Fibroblast of upper back skin (primary cell): ENCODE measurements at regions not wholly inside any gene's neighbourhood (a gene's known extent, or its start where the extent isn't known, plus 50 kb on each side); places are given as distances from the start of the nearest gene placed in this dataset.
"Not testable (repeated sequence)": the region's sequence is repeated elsewhere in the genome, so short reads cannot be mapped to it uniquely, and the experiment has no call there.

Source experiments
- DNase-seq: peaks from one replicate; pipeline ENCODE4 v3.0.0-alpha.2; 2013

DNA sequence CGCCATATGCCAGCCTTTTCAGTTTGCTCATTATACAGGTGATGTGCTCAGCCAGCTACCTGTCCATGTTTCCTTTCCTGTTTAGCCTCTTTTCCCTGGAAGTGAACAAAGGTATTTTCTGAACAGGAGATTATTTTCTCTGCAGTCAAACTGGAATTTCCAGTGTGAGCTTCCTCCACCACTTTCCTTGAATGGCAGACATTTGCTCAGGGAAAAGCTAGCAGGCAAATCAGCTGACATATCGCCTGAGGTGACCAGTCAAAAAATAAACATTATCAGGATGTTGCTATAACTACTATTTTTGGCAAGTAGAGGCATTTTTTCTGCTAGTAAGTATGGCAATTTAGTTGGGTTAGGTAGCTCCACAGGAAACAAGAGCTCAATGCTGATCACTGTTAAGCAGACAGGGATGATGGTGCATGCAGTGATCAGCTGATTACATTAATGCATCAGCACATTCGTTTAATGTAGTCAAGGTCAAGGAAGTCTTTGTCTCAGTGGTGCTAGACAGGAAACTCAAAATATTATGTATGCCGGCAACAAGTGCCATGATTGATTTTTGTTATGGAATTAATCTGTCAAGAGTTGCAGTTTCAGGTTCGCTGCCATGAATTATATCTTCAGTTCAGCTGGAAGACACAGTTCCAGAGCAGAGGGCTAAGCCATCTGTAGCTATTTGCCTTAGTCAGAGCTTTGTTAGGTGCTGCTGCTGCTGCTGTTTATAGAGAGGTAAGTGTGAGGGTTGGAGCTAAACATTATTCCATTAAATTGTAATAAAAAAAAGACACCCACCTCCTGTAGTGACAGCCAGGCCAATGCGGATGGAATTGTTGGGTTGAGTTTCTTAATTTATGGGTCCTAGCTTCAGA, 179.7 kb upstream of the ST6GALNAC5 start:
- DNase-seq, result no peak

DNA sequence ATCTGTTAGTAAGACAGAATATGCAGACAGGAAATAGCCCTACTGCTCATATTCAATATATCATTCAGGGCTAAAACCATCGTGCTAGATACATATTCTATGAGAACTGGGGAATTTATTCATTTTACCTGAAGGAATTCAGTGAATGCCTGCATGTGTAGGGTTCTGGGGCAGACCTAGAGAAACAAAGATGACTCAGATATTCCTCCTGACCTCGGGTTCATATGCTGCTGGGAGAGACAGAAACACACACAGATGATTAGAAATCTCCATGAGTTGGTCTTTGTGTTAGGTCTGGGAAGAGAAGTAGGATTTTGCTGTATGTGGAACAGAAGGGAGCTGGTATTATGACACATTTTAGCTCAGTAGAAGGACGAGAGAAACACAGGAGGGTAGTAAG, 176.5 kb upstream of the ST6GALNAC5 start:
- peak; percentile 54 for DNase-seq

DNA sequence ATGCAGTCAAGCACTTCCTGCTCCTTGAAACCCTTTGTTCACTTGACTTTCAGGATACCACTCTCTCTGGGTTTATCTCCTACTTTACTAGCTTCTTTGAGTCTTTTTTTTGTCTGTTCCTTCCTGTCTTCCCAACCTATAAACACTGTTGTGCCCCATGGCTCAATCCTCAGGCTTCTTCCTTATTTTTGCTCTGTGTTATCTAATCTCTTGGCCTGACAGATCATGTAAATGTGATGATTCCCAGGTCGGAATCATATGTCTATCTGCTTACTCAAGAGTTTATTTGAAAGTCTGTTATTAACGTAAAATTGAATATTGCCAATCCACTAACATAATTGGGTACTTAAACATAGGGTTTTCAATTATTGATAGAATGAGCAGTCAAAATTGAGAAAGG, 171.7 kb upstream of the ST6GALNAC5 start:
- no peak for DNase-seq

DNA sequence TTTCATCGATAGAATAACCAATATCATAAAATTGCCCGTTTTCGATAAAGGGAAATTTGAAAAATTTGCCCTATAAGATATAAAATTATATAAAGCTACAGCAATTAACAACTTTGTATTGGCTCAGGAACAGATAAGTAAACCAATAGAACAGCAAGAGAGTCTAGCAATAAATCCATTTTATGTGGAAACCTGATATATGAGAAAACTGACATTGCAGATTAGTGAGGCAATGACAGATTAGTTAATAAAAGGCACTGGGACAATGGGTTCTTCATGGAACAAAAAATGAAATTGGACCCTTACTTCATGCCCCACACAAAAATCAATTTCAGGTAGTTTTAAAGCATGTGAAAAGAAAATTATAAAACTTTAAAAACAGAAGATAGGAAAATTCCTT, 169.9 kb upstream of the ST6GALNAC5 start:
- DNase-seq, result no peak

DNA sequence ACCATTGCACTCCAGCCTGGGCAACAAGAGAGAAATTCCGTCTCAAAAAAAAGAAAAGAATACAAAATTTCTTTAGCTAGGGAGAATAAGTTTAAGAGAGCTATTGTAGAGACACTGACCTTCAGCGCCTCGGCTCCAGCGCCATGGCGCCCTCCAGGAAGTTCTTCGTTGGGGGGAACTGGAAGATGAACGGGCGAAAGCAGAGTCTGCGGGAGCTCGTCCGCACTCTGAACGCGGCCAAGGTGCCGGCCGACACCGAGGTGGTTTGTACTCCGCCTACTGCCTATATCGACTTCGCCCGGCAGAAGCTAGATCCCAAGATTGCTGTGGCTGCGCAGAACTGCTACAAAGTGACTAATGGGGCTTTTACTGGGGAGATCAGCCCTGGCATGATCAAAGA, 167.6 kb upstream of the ST6GALNAC5 start:
- DNase-seq, result not testable (repeated sequence)

DNA sequence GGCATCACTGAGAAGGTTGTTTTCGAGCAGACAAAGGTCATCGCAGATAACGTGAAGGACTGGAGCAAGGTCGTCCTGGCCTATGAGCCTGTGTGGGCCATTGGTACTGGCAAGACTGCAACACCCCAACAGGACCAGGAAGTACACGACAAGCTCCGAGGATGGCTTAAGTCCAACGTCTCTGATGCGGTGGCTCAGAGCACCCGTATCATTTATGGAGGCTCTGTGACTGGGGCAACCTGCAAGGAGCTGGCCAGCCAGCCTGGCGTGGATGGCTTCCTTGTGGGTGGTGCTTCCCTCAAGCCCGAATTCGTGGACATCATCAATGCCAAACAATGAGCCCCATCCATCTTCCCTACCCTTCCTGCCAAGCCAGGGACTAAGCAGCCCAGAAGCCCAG, 167.1 kb upstream of the ST6GALNAC5 start:
- DNase-seq, result not testable (repeated sequence)

DNA sequence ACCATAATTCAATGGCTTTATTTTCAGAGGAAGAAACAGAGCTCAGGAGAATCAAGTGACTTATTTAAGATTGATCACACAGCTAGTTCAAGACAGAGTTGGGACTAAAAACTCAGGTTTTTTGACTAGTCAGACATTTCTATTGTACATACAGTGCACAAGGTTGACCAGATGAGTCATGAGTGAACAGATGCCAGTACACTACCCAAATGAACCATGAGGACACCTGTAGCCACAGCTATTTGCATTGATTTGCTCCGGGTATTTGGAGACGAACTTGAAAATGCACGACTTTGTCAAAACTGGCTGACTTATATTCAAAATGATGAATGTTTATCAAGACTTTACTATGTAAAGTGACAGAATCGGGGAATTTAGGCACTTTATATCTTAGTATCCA, 161.7 kb upstream of the ST6GALNAC5 start:
- no peak for DNase-seq

DNA sequence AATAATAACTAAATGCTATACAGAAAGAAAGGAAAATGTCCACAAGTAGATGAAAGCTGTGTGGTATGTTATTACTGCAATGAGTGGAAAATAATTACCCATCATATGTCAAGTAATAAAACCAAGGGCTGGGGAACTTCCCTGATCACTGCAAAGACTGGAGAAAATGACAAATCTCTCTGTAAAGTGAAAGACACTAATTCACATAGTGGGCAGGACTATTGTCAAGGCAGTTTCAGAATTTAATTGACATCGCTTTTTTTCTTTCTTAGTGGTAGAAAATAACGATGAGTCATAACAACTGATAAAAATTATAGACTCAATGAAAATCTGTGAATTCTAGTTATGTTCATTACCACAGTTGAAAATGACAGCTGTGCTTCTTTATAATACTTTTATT, 153.7 kb upstream of the ST6GALNAC5 start:
- no peak for DNase-seq

DNA sequence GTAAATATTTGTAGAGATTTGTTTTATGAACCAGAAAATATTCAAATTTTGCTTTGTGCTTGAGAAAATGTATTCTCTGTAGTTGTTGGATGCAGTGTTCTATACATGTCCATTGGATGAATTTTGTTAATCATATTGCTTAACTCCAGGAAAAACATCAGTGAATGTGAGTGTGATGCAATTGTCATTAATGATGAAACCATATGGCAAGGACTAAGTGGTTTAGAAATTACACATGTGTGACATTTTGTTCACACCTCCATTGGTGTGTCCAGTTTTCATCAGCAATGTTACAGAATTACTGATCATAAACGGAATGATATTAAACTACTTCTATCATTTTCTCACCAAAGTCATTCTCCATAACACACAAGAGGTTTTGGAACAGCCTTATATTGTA, 151.8 kb upstream of the ST6GALNAC5 start:
- DNase-seq, result peak; percentile 2

DNA sequence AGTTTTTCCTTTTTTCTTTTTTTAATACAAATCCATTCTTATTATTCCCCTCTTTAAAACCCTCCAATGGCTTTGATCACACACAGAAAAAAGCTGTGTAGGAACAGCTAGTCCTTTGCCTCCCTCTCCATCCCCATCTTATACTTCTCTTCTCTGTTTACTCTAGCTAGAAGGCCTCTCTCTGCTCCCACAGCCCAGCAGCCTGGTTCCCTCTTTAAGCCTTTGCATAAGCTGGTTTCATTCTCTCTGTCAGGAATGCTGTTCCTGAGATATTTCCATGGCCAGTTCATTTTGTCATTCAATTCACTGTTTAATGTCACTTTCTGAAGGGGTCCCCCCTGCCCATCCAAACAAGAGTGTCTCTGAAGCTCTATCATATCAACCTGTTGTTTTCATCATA, 143.3 kb upstream of the ST6GALNAC5 start:
- DNase-seq, result no peak

DNA sequence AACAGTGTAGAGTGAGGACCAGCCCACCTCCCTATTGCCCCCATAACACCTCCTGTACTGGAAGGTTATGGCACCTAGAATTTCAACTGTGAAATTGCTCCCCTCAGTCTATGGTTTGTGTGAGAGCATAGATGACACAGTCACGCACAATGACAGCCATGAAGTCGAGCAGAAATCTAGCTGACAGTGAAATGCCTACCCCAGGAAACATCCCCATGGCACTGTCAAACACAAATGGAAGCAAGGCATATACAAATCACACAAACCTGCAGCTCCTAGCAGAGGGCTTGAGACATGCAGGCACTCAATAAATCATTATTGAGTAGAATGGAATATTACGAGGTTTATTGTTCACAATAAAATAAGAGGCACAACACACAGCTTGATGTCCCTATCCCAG, 142.5 kb upstream of the ST6GALNAC5 start:
- no peak for DNase-seq

DNA sequence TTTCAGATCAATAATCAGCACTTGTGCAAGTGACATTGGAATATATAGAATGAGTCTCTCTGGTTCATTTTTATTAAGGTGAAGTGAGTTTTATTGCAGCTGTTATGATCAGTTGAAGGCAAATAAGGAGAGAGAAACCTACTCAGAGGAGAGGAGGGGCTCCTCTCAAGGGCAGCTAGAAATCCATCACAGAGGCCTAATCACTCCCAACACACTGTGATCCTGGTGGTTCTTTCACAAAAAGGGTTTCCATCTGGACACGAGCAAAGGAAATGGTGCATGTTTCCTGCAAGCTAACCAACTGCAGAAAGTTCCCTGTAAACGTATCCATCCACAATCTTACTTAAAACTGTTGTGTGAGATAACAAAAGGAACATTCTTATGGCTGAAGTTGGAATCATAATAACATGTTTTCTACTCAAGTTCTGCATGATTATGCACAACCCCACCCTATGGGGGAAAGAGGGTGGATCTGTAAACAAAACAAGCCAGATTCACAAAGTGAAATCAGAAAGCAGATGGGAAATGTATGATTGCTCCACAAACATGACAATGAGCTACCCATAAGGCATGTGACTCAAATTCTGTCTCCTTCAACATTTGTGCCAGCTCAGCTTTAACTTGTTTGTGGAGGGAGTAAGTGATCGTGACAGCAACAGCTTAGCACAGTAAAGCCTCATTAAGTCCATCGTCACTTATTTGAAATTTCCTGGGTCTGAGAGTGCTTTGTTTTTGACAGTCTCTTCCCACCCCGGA, 141.2 kb upstream of the ST6GALNAC5 start:
- no peak for DNase-seq

DNA sequence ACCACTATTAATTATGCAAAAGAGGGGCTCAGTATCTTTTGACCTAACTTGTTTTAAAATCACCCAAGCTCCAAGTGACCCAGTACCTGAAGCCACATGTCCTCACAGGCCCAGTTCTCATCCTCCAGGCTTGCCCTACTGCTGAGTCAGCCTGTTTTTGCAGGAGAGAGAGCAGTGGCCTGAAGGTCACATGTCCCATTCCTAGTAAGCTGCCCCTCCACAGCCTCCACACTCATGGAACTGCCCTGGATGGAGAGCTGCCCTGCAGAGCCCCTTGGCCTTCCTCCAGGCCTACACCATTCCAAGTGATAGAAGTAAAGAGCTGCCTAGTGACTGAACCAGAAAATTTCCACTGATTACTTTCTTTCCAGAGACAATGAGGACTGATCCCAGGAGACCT, 139.8 kb upstream of the ST6GALNAC5 start:
- DNase-seq, result no peak

DNA sequence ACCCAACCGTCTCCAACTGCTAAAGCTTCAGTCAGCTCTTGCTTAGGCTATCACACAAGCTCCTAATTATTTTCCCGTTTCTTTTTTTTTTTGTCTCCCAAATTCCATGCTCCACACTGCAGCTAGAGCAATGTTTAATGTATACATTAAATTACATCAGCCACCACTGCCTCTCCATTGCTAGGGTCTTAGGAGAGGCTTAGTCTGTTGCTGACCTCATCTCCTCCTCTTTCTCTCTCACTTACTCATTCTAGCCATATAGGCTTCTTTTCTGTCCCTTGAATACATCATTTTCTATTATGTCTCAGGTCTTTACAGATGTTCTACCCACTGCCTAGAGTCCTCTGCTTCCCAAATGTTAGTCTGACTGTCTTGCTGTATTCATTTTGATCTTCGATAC, 138.1 kb upstream of the ST6GALNAC5 start:
- peak; percentile 3 for DNase-seq

DNA sequence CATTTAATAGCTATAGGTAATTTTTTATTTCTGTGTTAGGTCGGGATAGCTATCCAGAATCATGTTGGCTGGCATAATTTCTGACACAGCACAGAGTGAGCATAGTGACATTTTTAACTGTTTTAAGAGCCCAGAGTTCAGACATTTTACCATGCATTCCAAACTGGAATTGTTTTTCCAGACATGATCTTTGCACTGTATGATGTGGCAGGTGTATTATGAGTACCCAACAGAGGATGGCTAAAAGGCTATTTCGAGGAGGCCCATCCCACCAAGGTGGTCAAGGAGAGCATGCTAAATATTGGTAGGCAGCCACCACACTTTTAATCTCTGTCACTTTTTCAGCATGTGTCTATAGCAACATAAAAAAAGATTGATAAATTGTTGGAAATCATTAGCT, 137.3 kb upstream of the ST6GALNAC5 start:
- DNase-seq, result no peak

DNA sequence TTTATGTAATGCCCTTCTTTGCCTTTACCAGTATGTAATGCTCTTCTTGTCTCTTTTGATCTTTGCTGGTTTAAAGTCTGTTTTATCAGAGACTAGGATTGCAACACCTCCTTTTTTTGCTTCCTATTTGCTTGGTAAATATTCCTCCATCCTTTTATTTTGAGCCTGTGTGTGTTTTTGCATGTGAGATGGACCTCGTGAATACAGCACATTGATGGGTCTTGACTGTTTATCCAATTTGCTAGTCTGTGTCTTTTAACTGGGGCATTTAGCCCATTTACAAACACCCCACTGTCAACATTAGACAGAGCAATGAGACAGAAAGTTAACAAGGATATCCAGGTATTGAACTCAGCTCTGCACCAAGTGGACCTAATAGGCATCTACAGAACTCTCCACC, 128.9 kb upstream of the ST6GALNAC5 start:
- not testable (repeated sequence) for DNase-seq

DNA sequence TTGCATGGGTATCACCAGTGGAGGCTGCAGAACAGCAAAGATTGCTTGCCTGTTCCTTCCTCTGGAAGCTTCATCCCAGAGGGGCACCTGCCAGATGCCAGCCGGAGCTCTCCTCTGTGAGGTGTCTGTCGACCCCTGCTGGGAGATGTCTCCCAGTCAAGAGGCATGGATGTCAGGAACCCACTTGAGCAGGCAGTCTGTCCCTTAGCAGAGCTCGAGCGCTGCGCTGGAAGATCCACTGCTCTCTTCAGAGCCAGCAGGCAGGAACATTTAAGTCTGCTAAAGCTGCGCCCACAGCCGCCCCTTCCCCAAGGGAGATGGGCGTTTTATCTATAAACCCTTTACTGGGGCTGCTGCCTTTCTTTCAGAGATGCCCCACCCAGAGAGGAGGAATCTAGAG, 126.3 kb upstream of the ST6GALNAC5 start:
- DNase-seq, result not testable (repeated sequence)

DNA sequence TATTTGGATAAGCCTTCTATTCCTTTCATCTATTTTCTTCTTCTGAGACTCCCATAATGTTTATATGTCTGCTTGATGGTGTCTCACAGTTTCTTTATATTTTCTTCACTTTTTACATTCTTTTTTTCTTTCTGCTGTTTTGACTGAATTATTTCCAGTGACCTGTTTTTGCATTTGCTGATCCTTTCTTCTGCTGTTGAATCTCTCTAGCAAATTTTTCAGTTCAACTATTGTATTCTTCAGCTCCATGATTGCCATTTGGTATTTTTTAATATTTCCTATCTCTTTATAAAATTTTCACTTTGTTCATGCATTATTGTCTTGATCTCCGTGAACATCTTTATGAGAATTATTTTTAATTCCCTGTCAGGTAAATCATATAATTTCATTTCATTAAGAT, 122.3 kb upstream of the ST6GALNAC5 start:
- DNase-seq, result no peak

DNA sequence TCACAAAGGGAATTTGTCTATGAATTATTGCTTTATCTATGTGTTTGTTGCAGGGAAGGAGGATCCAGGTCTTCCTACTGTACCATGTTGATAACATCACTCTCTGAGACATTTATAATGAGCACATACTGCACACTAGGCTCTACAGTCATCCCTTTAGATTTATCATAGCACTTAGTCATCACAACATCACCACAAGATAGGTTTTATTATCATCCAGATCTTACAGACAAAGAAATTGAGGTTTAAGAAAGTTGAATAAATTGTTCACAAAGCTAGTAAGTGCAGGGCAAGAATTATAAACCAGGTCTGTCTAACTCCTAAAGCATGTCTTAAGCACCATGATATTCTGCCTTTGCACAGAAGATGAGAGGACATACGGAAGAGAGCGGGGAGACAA, 121.1 kb upstream of the ST6GALNAC5 start:
- DNase-seq, result peak; percentile 38

DNA sequence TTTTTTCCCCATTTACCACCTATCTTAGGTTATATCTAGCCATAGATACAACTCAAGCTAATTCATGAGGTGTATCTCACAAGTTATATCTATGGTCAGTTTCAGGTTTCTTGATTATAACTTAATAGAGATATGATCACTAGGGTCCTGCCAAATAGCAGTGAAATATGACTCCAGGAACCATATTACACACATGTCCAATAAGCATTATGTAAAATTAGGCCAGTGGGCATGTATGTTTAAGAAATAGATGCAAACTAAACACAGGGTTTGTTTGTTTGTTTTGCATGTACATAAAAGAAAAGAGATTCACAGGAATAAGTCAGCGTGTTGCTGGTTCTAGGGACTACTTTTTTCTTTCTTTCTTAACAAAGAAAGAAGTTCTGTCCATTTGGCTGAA, 112.5 kb upstream of the ST6GALNAC5 start:
- DNase-seq, result no peak

DNA sequence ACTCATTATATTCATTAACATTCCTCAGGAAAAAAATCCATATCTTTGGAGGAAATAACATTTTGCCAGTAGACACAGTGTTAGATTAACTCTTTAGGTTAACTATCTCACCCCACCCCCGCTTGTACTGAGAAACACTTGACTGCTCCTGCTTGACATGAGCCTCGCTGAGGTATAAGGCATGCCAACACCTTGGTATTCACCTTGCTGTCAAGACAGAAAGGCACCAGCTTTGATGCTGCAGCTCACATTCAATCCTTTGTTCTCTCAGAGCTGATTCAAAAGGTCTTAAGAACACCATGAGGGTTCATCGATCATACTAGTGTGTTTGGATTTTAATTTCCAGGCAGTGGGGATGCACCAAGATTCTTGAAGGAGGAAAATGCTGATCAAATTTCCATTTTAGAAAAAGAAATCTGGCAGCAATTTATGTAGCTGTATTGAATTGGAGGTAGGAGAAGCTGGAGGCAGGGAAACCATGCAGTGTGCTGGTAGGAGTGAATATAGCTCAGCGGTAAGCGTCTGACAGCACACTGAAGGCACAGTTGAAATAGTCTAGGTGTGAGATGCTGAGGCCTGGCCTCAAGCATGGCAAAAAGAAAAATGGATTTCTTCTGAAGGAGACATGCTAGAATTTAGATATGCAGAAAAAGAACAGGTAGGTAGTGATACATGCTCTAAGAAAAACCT, 108.0 kb upstream of the ST6GALNAC5 start:
- DNase-seq, result no peak

DNA sequence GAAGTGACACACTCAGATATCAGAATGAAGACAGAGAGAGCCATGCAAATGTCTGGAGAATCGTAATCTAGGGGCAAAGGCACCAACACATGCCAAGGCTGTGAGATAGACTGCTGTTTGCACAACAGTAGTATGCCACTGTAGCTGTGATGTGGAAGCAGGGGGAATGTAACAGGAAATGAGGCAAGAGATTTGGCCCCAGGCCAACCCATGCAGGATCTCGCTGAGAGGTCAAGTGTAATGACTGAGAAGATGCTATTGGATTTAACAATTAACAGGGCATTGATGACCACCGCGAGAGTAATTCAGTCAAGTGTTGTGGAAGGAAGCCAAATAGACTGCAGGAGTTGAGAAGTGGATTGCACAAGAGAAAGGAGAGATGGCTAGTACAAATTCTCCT, 107.3 kb upstream of the ST6GALNAC5 start:
- peak; percentile 35 for DNase-seq

DNA sequence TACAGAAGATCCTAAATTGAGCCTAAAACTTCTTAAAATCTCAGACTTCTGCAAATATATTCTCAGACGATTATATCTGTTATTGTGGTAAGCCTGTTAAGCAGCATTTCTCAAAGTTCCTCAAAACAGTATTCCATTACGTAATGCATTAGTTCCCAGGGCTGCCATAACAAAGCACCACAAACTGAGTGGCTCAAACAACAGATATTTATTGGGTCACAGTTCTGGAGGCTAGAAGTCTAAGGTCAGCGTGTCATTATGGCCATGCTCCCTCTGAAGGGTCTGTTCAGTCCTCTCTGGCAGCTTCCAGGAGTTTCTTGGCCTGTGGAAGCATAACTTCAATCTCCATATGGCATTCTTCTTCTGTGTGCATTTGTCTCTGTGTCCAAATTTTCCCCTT, 103.5 kb upstream of the ST6GALNAC5 start:
- no peak for DNase-seq
